Inflammatory macrophage (primary cell): ENCODE measurements at regions not wholly inside any gene's neighbourhood (a gene's known extent, or its start where the extent isn't known, plus 50 kb on each side); places are given as distances from the start of the nearest gene placed in this dataset.
"Not testable (repeated sequence)": the region's sequence is repeated elsewhere in the genome, so short reads cannot be mapped to it uniquely, and the experiment has no call there.

Source experiments
- DNase-seq, 2 donors: peaks; one replicate each; pipeline ENCODE4 v3.0.0-alpha.2; 2020 to 2022

GRCh38 chr5:25448646-25449045, 803.9 kb upstream of the CDH10 start:
- no peak for DNase-seq

- DNase-seq, result no peak
Observed at GRCh38 chr5:25448190-25448621, 803.4 kb upstream of the CDH10 start.

- DNase-seq, result not testable (repeated sequence)
Observed at GRCh38 chr5:25446061-25446420, 801.3 kb upstream of the CDH10 start.

- not testable (repeated sequence) for DNase-seq
Observed at GRCh38 chr5:25445381-25446060, 800.7 kb upstream of the CDH10 start.

- DNase-seq, result no peak
Observed at GRCh38 chr5:25444697-25445096, 799.9 kb upstream of the CDH10 start.

GRCh38 chr5:25441810-25442209, 797.0 kb upstream of the CDH10 start:
- DNase-seq, result no peak

- DNase-seq, result no peak
Observed at GRCh38 chr5:25439025-25439424, 794.2 kb upstream of the CDH10 start.

GRCh38 chr5:25438375-25438774, 793.6 kb upstream of the CDH10 start:
- not testable (repeated sequence) for DNase-seq

- DNase-seq, result no peak
Observed at GRCh38 chr5:25436452-25436851, 791.7 kb upstream of the CDH10 start.

- no peak for DNase-seq
Observed at GRCh38 chr5:25435882-25436281, 791.1 kb upstream of the CDH10 start.

- no peak for DNase-seq
Observed at GRCh38 chr5:25427240-25427639, 782.5 kb upstream of the CDH10 start.

- DNase-seq, result no peak
Observed at GRCh38 chr5:25423271-25423670, 778.5 kb upstream of the CDH10 start.

- DNase-seq, result no peak
Observed at GRCh38 chr5:25419684-25420083, 774.9 kb upstream of the CDH10 start.

- DNase-seq, result no peak
Observed at GRCh38 chr5:25418978-25419377, 774.2 kb upstream of the CDH10 start.

- DNase-seq, result no peak
Observed at GRCh38 chr5:25418319-25418859, 773.6 kb upstream of the CDH10 start.

- DNase-seq, result no peak
Observed at GRCh38 chr5:25416960-25417359, 772.2 kb upstream of the CDH10 start.

GRCh38 chr5:25415970-25416369, 771.2 kb upstream of the CDH10 start:
- no peak for DNase-seq

- DNase-seq, result no peak
Observed at GRCh38 chr5:25414742-25415141, 770.0 kb upstream of the CDH10 start.

GRCh38 chr5:25412116-25412661, 767.4 kb upstream of the CDH10 start:
- no peak for DNase-seq

- DNase-seq, result not testable (repeated sequence)
Observed at GRCh38 chr5:25407365-25407764, 762.6 kb upstream of the CDH10 start.

GRCh38 chr5:25405850-25406249, 761.1 kb upstream of the CDH10 start:
- DNase-seq, result no peak

GRCh38 chr5:25399878-25400480, 755.2 kb upstream of the CDH10 start:
- DNase-seq, result no peak

- DNase-seq, result no peak
Observed at GRCh38 chr5:25393957-25394356, 749.2 kb upstream of the CDH10 start.

- DNase-seq, result no peak
Observed at GRCh38 chr5:25393256-25393655, 748.5 kb upstream of the CDH10 start.
